Type B pancreatic cell (in vitro differentiated cells): ENCODE measurements at regions not wholly inside any gene's neighbourhood (a gene's known extent, or its start where the extent isn't known, plus 50 kb on each side); places are given as distances from the start of the nearest gene placed in this dataset.

ENCODE experiments used
- DNase-seq: peaks from one replicate; pipeline ENCODE4 v3.0.0; 2021; ENCODE audit warnings: mixed read lengths; ENCODE audit not compliant: unreplicated experiment; ENCODE audit errors: extremely low spot score
- H3K27ac Mint-ChIP-seq: 2 replicates; pipeline ENCODE4 v1.8.0; 2021; ENCODE audit warnings: mild to moderate bottlenecking, mixed read lengths
- H3K27me3 Mint-ChIP-seq: 2 replicates; pipeline ENCODE4 v1.8.0; 2021; ENCODE audit warnings: mixed read lengths
- H3K36me3 Mint-ChIP-seq: 2 replicates; pipeline ENCODE4 v1.8.0; 2021; ENCODE audit warnings: mixed read lengths
- H3K4me1 Mint-ChIP-seq: one replicate; pipeline ENCODE4 v1.8.0; 2021; ENCODE audit warnings: mixed read lengths; ENCODE audit not compliant: unreplicated experiment
- H3K4me3 Mint-ChIP-seq: 2 replicates; pipeline ENCODE4 v1.8.0; 2021; ENCODE audit warnings: mild to moderate bottlenecking, mixed read lengths
- H3K9me3 Mint-ChIP-seq: 2 replicates; pipeline ENCODE4 v1.8.0; 2021; ENCODE audit warnings: mixed read lengths
- CTCF ChIP-seq: fragments of 200-600 bp; sonication (generic); conservative IDR thresholded peaks from 2 replicates; pipeline ENCODE4 v1.5.0; 2021; ENCODE audit warnings: antibody characterized with exemption, mild to moderate bottlenecking

- Mint-ChIP-seq H3K36me3 (no peaks in the 10 kb centered on the region), H3K4me3 (no peak overlapping the region), H3K27me3 (no peaks in the 10 kb centered on the region), H3K4me1 (peaks cover 18% of the 10 kb centered on the region), H3K9me3 (peaks cover under 1% of the 10 kb centered on the region), H3K27ac (no peak overlapping the region)
- no peak for TF ChIP-seq CTCF
- DNase-seq: no peak
Measured at GRCh38 chr9:88736136-88736637, 201.2 kb downstream of the NXNL2 start.

DNA sequence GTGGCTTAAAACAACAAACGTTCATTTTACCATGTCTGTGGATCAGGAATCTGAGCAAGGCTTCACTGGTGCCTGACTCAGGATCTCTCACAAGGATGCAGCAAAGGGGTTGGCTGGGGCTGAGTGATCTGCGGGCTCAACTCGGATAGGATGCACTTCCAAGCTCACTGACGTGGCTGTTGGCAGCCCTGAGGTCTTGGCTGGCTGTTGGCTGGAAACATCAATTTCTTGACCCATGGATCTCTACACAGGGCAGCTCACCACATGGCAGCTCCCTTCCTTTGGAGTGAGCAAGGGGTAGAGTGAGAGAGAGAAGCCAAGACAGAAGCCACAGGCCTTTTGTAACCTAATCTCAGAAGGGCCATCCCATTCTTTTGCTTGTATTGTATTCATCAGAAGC lies 202.1 kb downstream of the NXNL2 start:
- no peaks in the 10 kb centered on the region for H3K27me3 Mint-ChIP-seq
- H3K4me1 Mint-ChIP-seq: peaks cover 14% of the 10 kb centered on the region
- no peak overlapping the region for H3K4me3 Mint-ChIP-seq
- H3K9me3 Mint-ChIP-seq: peaks cover 5% of the 10 kb centered on the region
- no peak for DNase-seq
- no peaks in the 10 kb centered on the region for H3K36me3 Mint-ChIP-seq
- TF ChIP-seq CTCF: no peak
- H3K27ac Mint-ChIP-seq: no peak overlapping the region

DNA sequence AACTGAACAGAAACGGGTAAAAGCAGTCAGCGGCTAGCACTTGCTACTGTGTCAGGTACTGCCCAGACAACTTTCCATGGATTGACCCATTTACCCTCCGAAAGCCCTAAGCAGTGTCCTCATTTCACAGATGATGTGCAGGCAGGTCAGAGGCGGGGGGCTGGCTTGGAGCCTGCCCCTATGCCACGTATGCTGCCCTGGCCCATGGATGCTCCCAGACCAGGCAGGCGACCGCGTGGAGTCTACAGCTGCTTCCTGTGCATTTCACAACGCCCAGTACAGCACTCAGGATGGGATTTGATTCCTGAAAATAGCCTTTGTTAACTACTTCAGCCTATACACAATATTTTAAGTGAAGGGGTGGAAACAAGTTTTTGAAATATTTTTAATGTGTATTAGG lies 202.9 kb downstream of the NXNL2 start:
- H3K36me3 Mint-ChIP-seq: no peaks in the 10 kb centered on the region
- DNase-seq: no peak
- no peak overlapping the region for H3K4me3 Mint-ChIP-seq
- TF ChIP-seq CTCF: no peak
- no peaks in the 10 kb centered on the region for H3K27me3 Mint-ChIP-seq
- no peak overlapping the region for H3K27ac Mint-ChIP-seq
- H3K4me1 Mint-ChIP-seq: peaks cover 11% of the 10 kb centered on the region
- peaks cover 5% of the 10 kb centered on the region for H3K9me3 Mint-ChIP-seq

GRCh38 chr9:88738709-88739108 lies 203.7 kb downstream of the NXNL2 start:
- Mint-ChIP-seq H3K36me3 (no peaks in the 10 kb centered on the region), H3K4me3 (peak overlapping the region; percentile 3), H3K27ac (no peak overlapping the region), H3K9me3 (peaks cover 5% of the 10 kb centered on the region), H3K27me3 (no peaks in the 10 kb centered on the region), H3K4me1 (peaks cover 14% of the 10 kb centered on the region)
- no peak for DNase-seq
- no peak for TF ChIP-seq CTCF

DNA sequence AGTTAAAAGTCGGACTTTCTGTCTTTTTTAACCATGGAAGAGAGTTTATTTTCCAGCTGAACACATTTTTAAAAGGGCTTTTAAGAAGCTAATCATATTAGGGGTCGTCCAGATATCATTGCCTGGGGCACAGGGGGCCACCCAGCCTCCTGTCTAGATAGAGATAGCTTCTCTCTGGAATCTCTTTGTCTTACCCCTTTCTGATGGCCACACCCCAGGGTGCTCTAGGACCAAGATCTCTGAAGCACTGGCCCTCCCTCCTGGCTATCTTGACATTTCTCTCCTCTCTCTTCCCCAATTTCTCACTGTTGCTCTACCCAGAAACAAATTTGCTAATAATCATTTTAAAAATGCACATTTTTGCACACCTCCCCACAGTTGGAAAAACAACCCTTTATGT lies 204.4 kb downstream of the NXNL2 start:
- no peak for TF ChIP-seq CTCF
- Mint-ChIP-seq H3K4me3 (no peak overlapping the region), H3K36me3 (no peaks in the 10 kb centered on the region), H3K4me1 (peaks cover 21% of the 10 kb centered on the region), H3K27me3 (no peaks in the 10 kb centered on the region), H3K9me3 (peaks cover 5% of the 10 kb centered on the region), H3K27ac (no peak overlapping the region)
- no peak for DNase-seq

DNA sequence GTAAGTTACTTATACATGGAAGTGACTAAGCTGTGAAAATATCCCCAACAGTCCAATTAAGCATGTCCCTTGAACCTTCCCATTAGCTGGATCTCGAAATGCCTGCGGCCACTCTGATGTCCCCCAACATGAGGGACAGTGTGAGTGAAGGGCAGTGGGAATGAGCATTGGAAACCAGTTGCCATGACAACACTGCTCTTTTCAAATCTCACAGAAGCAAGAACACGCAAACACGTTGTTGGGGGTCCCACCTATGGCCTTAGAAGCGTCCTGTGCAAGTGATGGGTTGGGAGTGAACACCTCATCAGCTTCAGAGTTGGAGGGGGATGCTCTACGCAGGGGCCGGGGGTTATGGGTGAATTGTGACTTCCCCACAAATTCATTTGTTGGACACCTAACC lies 205.9 kb downstream of the NXNL2 start:
- Mint-ChIP-seq H3K4me1 (peaks cover 34% of the 10 kb centered on the region), H3K36me3 (no peaks in the 10 kb centered on the region), H3K27ac (no peak overlapping the region), H3K4me3 (no peak overlapping the region), H3K9me3 (peaks cover 5% of the 10 kb centered on the region), H3K27me3 (no peaks in the 10 kb centered on the region)
- DNase-seq: no peak
- TF ChIP-seq CTCF: no peak
